B cell (primary cell): ENCODE measurements at regions not wholly inside any gene's neighbourhood (a gene's known extent, or its start where the extent isn't known, plus 50 kb on each side); places are given as distances from the start of the nearest gene placed in this dataset.

Source experiments
- ATAC-seq: fragments of 200-7000 bp; cut with Tn5 transposase; one replicate; pipeline ENCODE4 v1.10.0; 2021; ENCODE audit warnings: low read depth, mild to moderate bottlenecking, moderate number of reproducible peaks, moderate library complexity
- CTCF ChIA-PET: fragments of 350-600 bp; sonication (Branson Sonifier 250); formaldehyde crosslinking; loops from one replicate; lab custom pipeline; 2021; ENCODE audit warnings: antibody characterized with exemption, inconsistent platforms; lab: Charles Lee
- POLR2A ChIA-PET: fragments of 350-600 bp; sonication (Branson Sonifier 250); formaldehyde crosslinking; loops from one replicate; lab custom pipeline; 2021; ENCODE audit warnings: antibody characterized with exemption; lab: Charles Lee
- DNase-seq: peaks from one replicate; pipeline ENCODE4 v3.0.0; 2013
- H2AFZ ChIP-seq: 2 replicates; pipeline ENCODE4 v1.6.1; 2012; ENCODE audit warnings: mild to moderate bottlenecking, low read depth, low read length; ENCODE audit not compliant: insufficient read depth, poor library complexity, severe bottlenecking
- H3K27ac ChIP-seq, 2 donors: 1 replicate in 1 of 2; 2 replicates in 1 of 2; pipeline ENCODE4 v1.5.1; 2012 to 2013; ENCODE audit warnings: low read length in 2 of 2, mild to moderate bottlenecking in 2 of 2, moderate library complexity in 1 of 2
- H3K27me3 ChIP-seq, 4 experiments: fragments of 200-600 bp in 1 of 4; sonication (generic) in 1 of 4; replicated peaks in 1 of 4; 1 replicate in 2 of 4; 2 replicates in 2 of 4; pipeline versions ENCODE4 v1.6.1 to v1.7.0; 2013 to 2016; ENCODE audit warnings: low read length in 3 of 4, mild to moderate bottlenecking in 2 of 4, mixed read lengths in 1 of 4, moderate library complexity in 1 of 4; ENCODE audit not compliant: insufficient read depth in 4 of 4, control insufficient read depth in 3 of 4; ENCODE audit errors: control extremely low read depth in 1 of 4
- H3K36me3 ChIP-seq, 2 experiments: replicated peaks in 1 of 2; 1 replicate in 1 of 2; 2 replicates in 1 of 2; pipeline versions ENCODE4 v1.6.1 to v1.7.1; 2013; ENCODE audit warnings: low read length in 1 of 2; ENCODE audit not compliant: insufficient read depth in 2 of 2, control insufficient read depth in 1 of 2; ENCODE audit errors: control extremely low read depth in 1 of 2, extremely low read depth in 1 of 2
- H3K4me1 ChIP-seq, 2 donors: fragments of 200-600 bp in 1 of 2; sonication (generic) in 1 of 2; 1 replicate in 1 of 2; 2 replicates in 1 of 2; pipeline versions ENCODE4 v1.5.1 to v1.6.1; 2013 to 2017; ENCODE audit warnings: low read length in 2 of 2; ENCODE audit not compliant: control insufficient read depth in 2 of 2, insufficient read depth in 2 of 2
- H3K4me2 ChIP-seq: replicated peaks from 2 replicates; pipeline ENCODE3; 2012; ENCODE audit warnings: mild to moderate bottlenecking, low read depth, low read length; ENCODE audit not compliant: poor library complexity, severe bottlenecking
- H3K4me3 ChIP-seq, 5 experiments: fragments of 200-600 bp in 1 of 5; sonication (generic) in 1 of 5; 1 replicate in 3 of 5; 2 replicates in 2 of 5; pipeline versions ENCODE4 v1.5.1 to v1.7.0; 2011 to 2016; ENCODE audit warnings: low read length in 4 of 5, mild to moderate bottlenecking in 4 of 5, low read depth in 2 of 5, control low read depth in 1 of 5, moderate library complexity in 1 of 5; ENCODE audit not compliant: insufficient read depth in 1 of 5; ENCODE audit errors: control extremely low read depth in 1 of 5, extremely low read depth in 1 of 5
- H3K79me2 ChIP-seq: fragments of 200-600 bp; sonication (generic); one replicate; pipeline ENCODE4 v1.6.0; 2016; ENCODE audit warnings: low read length; ENCODE audit not compliant: control insufficient read depth, insufficient read depth
- H3K9ac ChIP-seq: fragments of 200-600 bp; sonication (generic); 2 replicates; pipeline ENCODE4 v1.6.1; 2017; ENCODE audit warnings: mild to moderate bottlenecking, low read length, moderate library complexity
- H3K9me3 ChIP-seq, 3 donors: one replicate each; pipeline versions ENCODE4 v1.6.1 to v1.7.1; 2013; ENCODE audit warnings: low read length in 2 of 3; ENCODE audit not compliant: control insufficient read depth in 2 of 3, insufficient read depth in 1 of 3; ENCODE audit errors: control extremely low read depth in 1 of 3
- H4K20me1 ChIP-seq: 2 replicates; pipeline ENCODE4 v1.6.0; 2012; ENCODE audit warnings: mild to moderate bottlenecking, low read length; ENCODE audit not compliant: insufficient read depth, control insufficient read depth, poor library complexity, severe bottlenecking
- H3K27ac Mint-ChIP-seq: one replicate; pipeline ENCODE4 v1.8.0; 2021; ENCODE audit warnings: mixed read lengths
- H3K27me3 Mint-ChIP-seq: one replicate; pipeline ENCODE4 v1.8.0; 2021; ENCODE audit warnings: mixed read lengths
- H3K4me1 Mint-ChIP-seq: one replicate; pipeline ENCODE4 v1.8.0; 2021; ENCODE audit warnings: mixed read lengths
- H3K4me3 Mint-ChIP-seq: one replicate; pipeline ENCODE4 v1.8.0; 2021; ENCODE audit warnings: mixed read lengths
- H3K9me3 Mint-ChIP-seq: one replicate; pipeline ENCODE4 v1.8.0; 2022; ENCODE audit warnings: mixed read lengths; ENCODE audit not compliant: insufficient read depth
- CTCF ChIP-seq: fragments of 200-600 bp; IDR thresholded peaks from one replicate; pipeline ENCODE4 v1.8.0; 2022; ENCODE audit warnings: antibody characterized with exemption, mild to moderate bottlenecking
- EZH2 ChIP-seq: IDR thresholded peaks from 2 replicates; pipeline ENCODE4 v1.6.1; 2012; ENCODE audit warnings: borderline replicate concordance, low read depth, mild to moderate bottlenecking, moderate library complexity, low read length; ENCODE audit not compliant: insufficient read depth, poor library complexity, severe bottlenecking
- WGBS: methylation state at CpG from one replicate; pipeline ENCODE4 v1.1.5; 2013; ENCODE audit warnings: missing lambda C conversion rate; ENCODE audit not compliant: insufficient coverage; 5-methylcytosine and 5-hydroxymethylcytosine counted together
- intact Hi-C: fragments of 100-400 bp; cut with micrococcal nuclease; formaldehyde crosslinking; loops from one replicate; pipeline ENCODE4 v1.10.0; 2022

- Histone ChIP-seq H3K4me3 (no peak overlapping the region), H3K36me3 (no peaks in the 10 kb centered on the region), H3K4me2 (no peak overlapping the region), H3K27ac (no peak overlapping the region), H2AFZ (no peak overlapping the region), H4K20me1 (no peaks in the 10 kb centered on the region), H3K9me3 (peaks cover 0 to 3% (median 0%) of the 10 kb centered on the region in 3 donors), H3K79me2 (no peaks in the 10 kb centered on the region), H3K4me1 (no peaks in the 10 kb centered on the region), H3K27me3 (no peaks in the 10 kb centered on the region), H3K9ac (no peak overlapping the region)
- CTCF ChIA-PET = no interaction called here
- POLR2A ChIA-PET = no interaction called here
- Mint-ChIP-seq H3K4me3 (no peak overlapping the region), H3K4me1 (no peaks in the 10 kb centered on the region), H3K9me3 (no peaks in the 10 kb centered on the region), H3K27ac (no peak overlapping the region), H3K27me3 (no peaks in the 10 kb centered on the region)
- intact Hi-C loops = no loop called here
- DNase-seq (no peak), ATAC-seq (no peak)
- 61% methylated on average over 4 of the region's 5 CpGs for WGBS
- TF ChIP-seq CTCF (no peak), EZH2 (no peak)
These were observed 664.3 kb upstream of the TENM3 start for GRCh38 chr4:181578911-181579310.

DNA sequence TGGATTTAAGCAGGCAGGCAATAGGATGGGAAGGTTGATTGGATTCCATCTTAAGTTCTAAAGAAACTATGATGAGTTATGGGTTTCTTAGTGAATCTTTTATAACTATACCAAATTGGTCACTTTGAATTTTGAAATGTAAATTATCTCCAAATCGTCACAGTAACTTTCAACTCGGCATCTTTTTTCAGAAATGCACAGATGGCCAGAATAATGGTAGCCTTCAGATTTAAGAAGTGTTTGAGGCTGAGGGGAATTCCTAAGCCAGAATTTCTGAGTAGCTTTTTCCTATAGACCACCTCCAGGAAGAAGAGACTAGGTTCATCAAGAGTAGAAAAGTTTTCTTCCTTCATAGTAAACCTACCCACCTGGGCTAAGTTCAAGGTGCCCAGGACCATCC is 663.7 kb upstream of the TENM3 start:
- Mint-ChIP-seq H3K4me1 (no peaks in the 10 kb centered on the region), H3K4me3 (no peak overlapping the region), H3K9me3 (no peaks in the 10 kb centered on the region), H3K27ac (no peak overlapping the region), H3K27me3 (no peaks in the 10 kb centered on the region)
- no CpG with 5 or more reads among the region's 2 CpGs for WGBS
- ATAC-seq = no peak
- H2AFZ ChIP-seq = no peak overlapping the region
- TF ChIP-seq EZH2 (no peak), CTCF (no peak)
- H3K9ac ChIP-seq = no peak overlapping the region
- no peak for DNase-seq
- intact Hi-C loops = no loop called here
- H3K9me3 ChIP-seq = peaks cover 0 to 3% (median 0%) of the 10 kb centered on the region in 3 donors
- H4K20me1 ChIP-seq = no peaks in the 10 kb centered on the region
- no peaks in the 10 kb centered on the region for H3K79me2 ChIP-seq
- POLR2A ChIA-PET = no interaction called here
- no peaks in the 10 kb centered on the region for H3K36me3 ChIP-seq
- no peaks in the 10 kb centered on the region for H3K4me1 ChIP-seq
- CTCF ChIA-PET = no interaction called here
- no peaks in the 10 kb centered on the region for H3K27me3 ChIP-seq
- no peak overlapping the region for H3K4me3 ChIP-seq
- H3K27ac ChIP-seq = no peak overlapping the region
- H3K4me2 ChIP-seq = no peak overlapping the region
